ENCODE measurements at regions not wholly inside any gene's neighbourhood (a gene's known extent, or its start where the extent isn't known, plus 50 kb on each side); places are given as distances from the start of the nearest gene placed in this dataset.
A peak's percentile ranks its signal among the peaks of the same experiment; 100 is the strongest.
"Not testable (repeated sequence)": the region's sequence is repeated elsewhere in the genome, so short reads cannot be mapped to it uniquely, and the experiment has no call there.

- DNase-seq (ENCODE audit: low read depth): no peak
- H3K4me3 ChIP-seq (ENCODE audit: low read depth, low read length): no peak overlapping the region
- TF ChIP-seq CTCF (IDR thresholded peaks at IDR 0.05; ENCODE audit: control insufficient read depth, extremely low read depth, insufficient read depth): no peak
Observed at GRCh38 chr5:124831687-124832240, 85.3 kb upstream of the ZNF608 start.

- no peak for TF ChIP-seq CTCF (IDR thresholded peaks at IDR 0.05; ENCODE audit: control insufficient read depth, extremely low read depth, insufficient read depth)
- H3K4me3 ChIP-seq (ENCODE audit: low read depth, low read length): no peak overlapping the region
- DNase-seq (ENCODE audit: low read depth): no peak
Observed at GRCh38 chr5:124832510-124832909, 86.1 kb upstream of the ZNF608 start.

GRCh38 chr5:124836314-124836713 is 89.9 kb upstream of the ZNF608 start:
- not testable (repeated sequence) for H3K4me3 ChIP-seq (ENCODE audit: low read depth, low read length); DNase-seq (ENCODE audit: low read depth)

- TF ChIP-seq CTCF (IDR thresholded peaks at IDR 0.05; ENCODE audit: control insufficient read depth, extremely low read depth, insufficient read depth): no peak
- no peak for DNase-seq (ENCODE audit: low read depth)
- H3K4me3 ChIP-seq (ENCODE audit: low read depth, low read length): no peak overlapping the region
Observed at GRCh38 chr5:124839371-124839998, 93.0 kb upstream of the ZNF608 start.

- no peak overlapping the region for H3K4me3 ChIP-seq (ENCODE audit: low read depth, low read length)
- peak; percentile 52 for DNase-seq (ENCODE audit: low read depth)
- no peak for TF ChIP-seq CTCF (IDR thresholded peaks at IDR 0.05; ENCODE audit: control insufficient read depth, extremely low read depth, insufficient read depth)
Observed at GRCh38 chr5:124841829-124842712, 95.6 kb upstream of the ZNF608 start.

GRCh38 chr5:124842725-124843595 is 96.5 kb upstream of the ZNF608 start:
- no peak overlapping the region for H3K4me3 ChIP-seq (ENCODE audit: low read depth, low read length)
- DNase-seq (ENCODE audit: low read depth): no peak
- TF ChIP-seq CTCF (IDR thresholded peaks at IDR 0.05; ENCODE audit: control insufficient read depth, extremely low read depth, insufficient read depth): no peak

GRCh38 chr5:124843596-124843899 is 97.1 kb upstream of the ZNF608 start:
- no peak for DNase-seq (ENCODE audit: low read depth)
- TF ChIP-seq CTCF (IDR thresholded peaks at IDR 0.05; ENCODE audit: control insufficient read depth, extremely low read depth, insufficient read depth): no peak
- H3K4me3 ChIP-seq (ENCODE audit: low read depth, low read length): no peak overlapping the region

All from LNCaP clone FGC (cell line).